ENCODE measurements at regions not wholly inside any gene's neighbourhood (a gene's known extent, or its start where the extent isn't known, plus 50 kb on each side); places are given as distances from the start of the nearest gene placed in this dataset.

DNA sequence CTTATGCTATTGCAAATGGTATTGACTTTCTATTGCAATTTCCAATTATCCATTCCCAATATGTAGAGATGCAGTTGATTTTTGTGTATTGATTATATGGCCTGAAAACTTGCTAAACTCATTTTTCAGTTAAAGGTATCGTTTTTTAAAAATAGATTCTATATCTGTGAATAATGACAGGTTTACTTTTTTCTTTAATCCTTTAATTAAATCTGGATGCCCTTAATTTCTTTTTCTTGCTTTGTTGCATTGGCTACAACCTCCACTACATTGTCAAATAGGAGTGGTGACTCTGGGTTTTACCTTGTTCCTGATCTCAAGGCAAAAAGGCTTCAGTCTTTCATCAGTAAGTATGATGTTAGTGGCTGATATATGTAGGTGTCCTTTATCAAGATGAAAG lies 522.4 kb downstream of the MATN1 start (continued):
- TF ChIP-seq YEATS4 (CRISPR knock-in tag; IDR thresholded peaks at IDR 0.05; ENCODE audit: borderline replicate concordance) (no peak), ZNF496 (CRISPR knock-in tag; IDR thresholded peaks at IDR 0.05; ENCODE audit: insufficient replicate concordance) (no peak), PAF1 (CRISPR knock-in tag; IDR thresholded peaks at IDR 0.05) (no peak), ZNF674 (CRISPR knock-in tag; IDR thresholded peaks at IDR 0.05; ENCODE audit: low read depth) (no peak)

DNA sequence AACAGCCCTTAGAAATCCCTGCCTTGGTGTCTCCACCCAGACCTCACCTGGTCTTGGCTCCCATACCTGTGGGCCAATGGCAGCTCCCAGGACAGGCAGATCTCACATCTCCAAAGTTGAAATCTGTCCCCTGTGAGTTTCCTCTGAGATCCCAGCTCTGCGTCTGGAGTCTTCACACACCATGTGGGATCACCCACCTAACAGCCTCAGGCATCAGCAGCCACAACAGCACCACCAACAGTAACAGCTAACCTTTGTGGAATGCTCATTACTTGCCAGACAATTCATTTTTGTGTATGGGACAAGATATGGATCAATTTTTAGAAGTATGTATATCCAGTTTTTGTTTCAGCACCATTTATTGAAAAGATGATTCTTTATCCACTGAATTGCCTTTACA lies 523.2 kb downstream of the MATN1 start:
- H3K4me3 ChIP-seq (replicated peaks in 1 of 3; ENCODE audit: insufficient read depth in 1 of 3, low read depth in 2 of 3, low read length in 3 of 3), result no peak overlapping the region
- no peaks in the 10 kb centered on the region for H3K79me2 ChIP-seq (ENCODE audit: insufficient read depth, low read length)
- intact Hi-C loops (cut with micrococcal nuclease; ENCODE audit: unreplicated experiment) (no loop called here), in situ Hi-C loops (cut with HindIII; ENCODE audit: extremely low pct_ligation_motif_present, low pct_unique_long_range_greater_than_20kb) (no loop called here)
- ChIA-PET CTCF (ENCODE audit: low intra/inter-chr PET ratio, low total read pairs) (no interaction called here), POLR2A (no interaction called here)
- no peak overlapping the region for H3K27ac ChIP-seq (ENCODE audit: extremely low read length, insufficient read depth, low read length)
- H3K9me3 ChIP-seq (ENCODE audit: low read length), result peaks cover 16% of the 10 kb centered on the region
- 13% methylated on average over 1 of the region's 1 CpG for WGBS (ENCODE audit: low lambda C conversion rate)
- no peaks in the 10 kb centered on the region for H3K36me3 ChIP-seq (replicated peaks in 1 of 2; ENCODE audit: control insufficient read depth in 1 of 2, insufficient read depth in 2 of 2, low read length in 2 of 2)
- H3K9ac ChIP-seq (ENCODE audit: insufficient read depth, low read depth, low read length), result no peak overlapping the region
- DNase-seq (ENCODE audit: low spot score) (no peak), FAIRE-seq (no peak), ATAC-seq (no peak)
- BruUV-seq (replicated peaks), result no TSS peak
- no peak overlapping the region for H3K4me2 ChIP-seq (ENCODE audit: low read depth, low read length)
- H3K4me1 ChIP-seq (ENCODE audit: insufficient read depth, low read length), result 0 out of 2 replicates have a peak, but pooled peaks cover under 1% of the 10 kb centered on the region
- no peak overlapping the region for H2AFZ ChIP-seq (ENCODE audit: low read length)
- peaks cover 0 to 4% of the 10 kb centered on the region in 2 experiments; a peak in 1 of 5 replicates for H3K27me3 ChIP-seq (ENCODE audit: control insufficient read depth in 1 of 2, insufficient read depth in 2 of 2, low read length in 2 of 2)
- H4K20me1 ChIP-seq (ENCODE audit: insufficient read depth, low read length), result no peaks in the 10 kb centered on the region
- no peak for TF ChIP-seq ZNF205 (CRISPR knock-in tag; IDR thresholded peaks at IDR 0.05)
- no peak for TF ChIP-seq HCFC1 (IDR thresholded peaks at IDR 0.05; ENCODE audit: low read depth, low read length)
- no peak for TF ChIP-seq ZNF563 (CRISPR knock-in tag; IDR thresholded peaks at IDR 0.05)
- TF ChIP-seq ZBTB26 (CRISPR knock-in tag; IDR thresholded peaks at IDR 0.05; ENCODE audit: borderline replicate concordance), result no peak
- no peak for TF ChIP-seq ESRRA (CRISPR knock-in tag; IDR thresholded peaks at IDR 0.05; ENCODE audit: low read depth)
- TF ChIP-seq ARID2 (CRISPR knock-in tag; IDR thresholded peaks at IDR 0.05; ENCODE audit: borderline replicate concordance), result no peak
- TF ChIP-seq ZNF878 (CRISPR knock-in tag; IDR thresholded peaks at IDR 0.05), result no peak
- TF ChIP-seq ZUFSP (CRISPR knock-in tag; IDR thresholded peaks at IDR 0.05; ENCODE audit: borderline replicate concordance), result no peak
- TF ChIP-seq NCOA5 (CRISPR knock-in tag; IDR thresholded peaks at IDR 0.05), result no peak
- no peak for TF ChIP-seq ZNF101 (CRISPR knock-in tag; IDR thresholded peaks at IDR 0.05; ENCODE audit: borderline replicate concordance, low read depth)
